ENCODE measurements at regions not wholly inside any gene's neighbourhood (a gene's known extent, or its start where the extent isn't known, plus 50 kb on each side); places are given as distances from the start of the nearest gene placed in this dataset.
"Not testable (repeated sequence)": the region's sequence is repeated elsewhere in the genome, so short reads cannot be mapped to it uniquely, and the experiment has no call there.

- H3K27me3 Mint-ChIP-seq (ENCODE audit: low read depth), result no peaks in the 10 kb centered on the region
- H3K4me3 Mint-ChIP-seq (ENCODE audit: unreplicated experiment), result no peak overlapping the region
- H3K36me3 Mint-ChIP-seq (ENCODE audit: low read depth), result no peaks in the 10 kb centered on the region
- TF ChIP-seq, protein P1, sequence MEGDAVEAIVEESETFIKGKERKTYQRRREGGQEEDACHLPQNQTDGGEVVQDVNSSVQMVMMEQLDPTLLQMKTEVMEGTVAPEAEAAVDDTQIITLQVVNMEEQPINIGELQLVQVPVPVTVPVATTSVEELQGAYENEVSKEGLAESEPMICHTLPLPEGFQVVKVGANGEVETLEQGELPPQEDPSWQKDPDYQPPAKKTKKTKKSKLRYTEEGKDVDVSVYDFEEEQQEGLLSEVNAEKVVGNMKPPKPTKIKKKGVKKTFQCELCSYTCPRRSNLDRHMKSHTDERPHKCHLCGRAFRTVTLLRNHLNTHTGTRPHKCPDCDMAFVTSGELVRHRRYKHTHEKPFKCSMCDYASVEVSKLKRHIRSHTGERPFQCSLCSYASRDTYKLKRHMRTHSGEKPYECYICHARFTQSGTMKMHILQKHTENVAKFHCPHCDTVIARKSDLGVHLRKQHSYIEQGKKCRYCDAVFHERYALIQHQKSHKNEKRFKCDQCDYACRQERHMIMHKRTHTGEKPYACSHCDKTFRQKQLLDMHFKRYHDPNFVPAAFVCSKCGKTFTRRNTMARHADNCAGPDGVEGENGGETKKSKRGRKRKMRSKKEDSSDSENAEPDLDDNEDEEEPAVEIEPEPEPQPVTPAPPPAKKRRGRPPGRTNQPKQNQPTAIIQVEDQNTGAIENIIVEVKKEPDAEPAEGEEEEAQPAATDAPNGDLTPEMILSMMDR (IDR thresholded peaks at IDR 0.05), result no peak
- H3K9me3 Mint-ChIP-seq (ENCODE audit: low read depth), result no peaks in the 10 kb centered on the region
- H3K4me1 Mint-ChIP-seq (ENCODE audit: low read depth), result peaks cover 27% of the 10 kb centered on the region
- peak overlapping the region; percentile 27 for H3K27ac Mint-ChIP-seq (ENCODE audit: unreplicated experiment)
- DNase-seq (ENCODE audit: low spot score), result no peak
These were observed 564.7 kb downstream of the KCNA4 start for GRCh38 chr11:29452146-29452545.

DNA sequence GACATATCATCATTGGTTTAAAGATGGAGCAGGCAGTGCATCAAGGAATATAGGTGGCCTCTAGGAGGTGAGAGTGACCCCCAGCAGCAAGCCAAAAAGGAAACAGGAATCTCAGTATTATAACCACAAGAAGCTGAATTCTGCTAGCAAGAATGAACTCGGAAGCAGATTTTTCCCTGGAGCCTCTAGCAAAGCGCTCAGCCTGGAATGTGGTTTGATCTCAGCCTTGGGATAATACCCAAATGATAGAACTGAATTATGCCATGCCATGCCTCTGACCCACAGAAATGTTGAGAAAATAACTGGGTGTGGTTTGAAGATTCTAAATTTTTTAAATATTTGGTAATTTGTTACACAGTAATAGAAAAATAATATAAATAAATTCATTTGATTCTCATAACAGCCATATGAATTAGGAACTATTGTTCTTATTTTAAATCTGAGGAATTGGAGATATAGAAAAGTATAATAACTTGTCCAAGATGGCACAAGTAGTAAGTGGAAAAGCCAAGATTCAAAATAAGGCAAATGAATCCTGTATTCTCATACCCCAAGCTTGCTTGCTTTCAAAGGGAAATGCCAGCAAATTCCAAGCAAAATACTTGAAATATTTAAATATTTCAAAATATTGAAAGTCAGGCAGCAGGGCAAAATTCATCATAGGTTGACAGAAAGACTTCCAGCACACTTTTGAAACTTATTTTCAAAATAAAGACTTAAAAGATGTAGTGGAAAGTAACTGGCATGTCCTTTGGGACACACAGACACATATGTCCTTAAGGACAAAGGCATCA is 567.4 kb downstream of the KCNA4 start:
- H3K27me3 Mint-ChIP-seq (ENCODE audit: low read depth), result no peaks in the 10 kb centered on the region
- H3K4me1 Mint-ChIP-seq (ENCODE audit: low read depth), result peaks cover 27% of the 10 kb centered on the region
- no peaks in the 10 kb centered on the region for H3K9me3 Mint-ChIP-seq (ENCODE audit: low read depth)
- TF ChIP-seq, protein P1 (IDR thresholded peaks at IDR 0.05), result no peak
- no peak overlapping the region for H3K4me3 Mint-ChIP-seq (ENCODE audit: unreplicated experiment)
- H3K36me3 Mint-ChIP-seq (ENCODE audit: low read depth), result no peaks in the 10 kb centered on the region
- H3K27ac Mint-ChIP-seq (ENCODE audit: unreplicated experiment), result no peak overlapping the region
- no peak for DNase-seq (ENCODE audit: low spot score)

- no peak for DNase-seq (ENCODE audit: low spot score)
- H3K9me3 Mint-ChIP-seq (ENCODE audit: low read depth), result no peaks in the 10 kb centered on the region
- H3K4me1 Mint-ChIP-seq (ENCODE audit: low read depth), result peaks cover 27% of the 10 kb centered on the region
- H3K36me3 Mint-ChIP-seq (ENCODE audit: low read depth), result no peaks in the 10 kb centered on the region
- TF ChIP-seq, protein P1 (IDR thresholded peaks at IDR 0.05), result peak; percentile 81
- H3K4me3 Mint-ChIP-seq (ENCODE audit: unreplicated experiment), result no peak overlapping the region
- H3K27me3 Mint-ChIP-seq (ENCODE audit: low read depth), result no peaks in the 10 kb centered on the region
- no peak overlapping the region for H3K27ac Mint-ChIP-seq (ENCODE audit: unreplicated experiment)
These were observed 568.5 kb downstream of the KCNA4 start for GRCh38 chr11:29448246-29448877.

DNA sequence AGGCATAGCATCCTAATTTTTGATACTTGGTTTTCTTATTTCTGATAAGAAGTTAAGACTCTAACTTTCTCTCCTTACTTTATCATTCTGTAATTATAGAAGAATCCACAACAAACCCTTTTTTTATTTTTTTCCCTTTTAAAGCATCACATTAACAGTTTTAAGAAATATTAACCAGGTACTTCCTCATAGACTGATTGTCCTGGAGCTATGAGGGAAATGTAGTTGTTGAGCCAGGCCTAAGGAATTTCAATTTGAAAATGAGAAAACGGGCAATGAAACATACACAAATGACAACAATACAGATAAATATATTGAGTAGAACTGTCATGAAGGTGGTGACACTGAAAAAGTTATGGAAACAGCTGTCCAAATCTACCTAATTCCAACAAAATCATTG is 569.0 kb downstream of the KCNA4 start:
- H3K4me3 Mint-ChIP-seq (ENCODE audit: unreplicated experiment), result no peak overlapping the region
- peaks cover 27% of the 10 kb centered on the region for H3K4me1 Mint-ChIP-seq (ENCODE audit: low read depth)
- H3K27me3 Mint-ChIP-seq (ENCODE audit: low read depth), result no peaks in the 10 kb centered on the region
- TF ChIP-seq, protein P1 (IDR thresholded peaks at IDR 0.05), result no peak
- no peaks in the 10 kb centered on the region for H3K36me3 Mint-ChIP-seq (ENCODE audit: low read depth)
- no peaks in the 10 kb centered on the region for H3K9me3 Mint-ChIP-seq (ENCODE audit: low read depth)
- H3K27ac Mint-ChIP-seq (ENCODE audit: unreplicated experiment), result no peak overlapping the region
- no peak for DNase-seq (ENCODE audit: low spot score)

DNA sequence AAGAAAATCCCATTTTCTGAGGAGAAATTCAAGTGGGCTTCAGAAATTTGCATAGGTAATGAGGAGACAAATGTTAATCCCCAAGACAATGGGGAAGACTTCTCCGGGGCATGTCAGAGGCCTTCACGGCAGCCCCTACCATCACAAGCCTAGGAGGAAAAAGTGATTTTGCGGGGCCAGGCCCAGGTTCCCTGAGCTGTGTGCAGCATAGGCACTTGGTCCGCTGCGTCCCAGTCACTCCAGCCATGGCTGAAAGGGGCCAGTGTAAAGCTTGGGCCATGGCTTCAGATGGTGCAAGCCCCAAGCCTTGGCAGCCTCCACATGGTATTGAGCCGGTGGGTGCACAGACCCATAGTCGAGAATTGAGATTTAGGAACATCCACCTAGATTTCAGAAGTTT is 570.7 kb downstream of the KCNA4 start:
- Mint-ChIP-seq H3K27me3 (ENCODE audit: low read depth) (no peaks in the 10 kb centered on the region), H3K27ac (ENCODE audit: unreplicated experiment) (no peak overlapping the region), H3K4me3 (ENCODE audit: unreplicated experiment) (no peak overlapping the region)

DNA sequence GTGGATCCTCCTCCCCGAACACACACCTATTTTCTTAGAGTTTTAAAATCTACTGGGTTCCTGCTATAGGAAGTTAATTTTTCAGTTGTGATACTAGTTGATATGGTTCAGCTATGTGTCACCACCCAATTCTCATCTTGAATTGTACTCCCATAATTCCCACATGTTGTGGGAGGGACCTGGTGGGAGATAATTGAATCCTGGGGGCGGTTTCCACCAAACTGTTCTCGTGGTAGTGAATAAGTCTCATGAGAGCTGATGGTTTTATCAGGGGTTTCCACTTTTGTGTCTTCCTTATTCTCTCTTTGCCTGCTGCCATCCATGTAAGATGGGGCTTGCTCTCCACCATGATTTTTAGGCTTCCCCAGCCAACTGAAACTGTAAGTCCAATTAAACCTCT is 571.6 kb downstream of the KCNA4 start:
- not testable (repeated sequence) for H3K4me3 Mint-ChIP-seq (ENCODE audit: unreplicated experiment); H3K27ac Mint-ChIP-seq (ENCODE audit: unreplicated experiment); H3K36me3 Mint-ChIP-seq (ENCODE audit: low read depth); H3K27me3 Mint-ChIP-seq (ENCODE audit: low read depth); H3K9me3 Mint-ChIP-seq (ENCODE audit: low read depth); DNase-seq (ENCODE audit: low spot score)
- peaks cover 12% of the 10 kb centered on the region for H3K4me1 Mint-ChIP-seq (ENCODE audit: low read depth)

More for the DNA sequence above, 570.7 kb downstream of the KCNA4 start:
- Mint-ChIP-seq H3K36me3 (ENCODE audit: low read depth) (no peaks in the 10 kb centered on the region), H3K9me3 (ENCODE audit: low read depth) (no peaks in the 10 kb centered on the region), H3K4me1 (ENCODE audit: low read depth) (peaks cover 14% of the 10 kb centered on the region)
- DNase-seq (ENCODE audit: low spot score), result no peak
- TF ChIP-seq, protein P1 (IDR thresholded peaks at IDR 0.05), result no peak

Data from chondrocyte (in vitro differentiated cells).